ENCODE measurements at regions not wholly inside any gene's neighbourhood (a gene's known extent, or its start where the extent isn't known, plus 50 kb on each side); places are given as distances from the start of the nearest gene placed in this dataset.

- H3K4me3 ChIP-seq (ENCODE audit: low read depth, low read length): no peak overlapping the region
- no peak for DNase-seq (ENCODE audit: low read depth)
- no peak for TF ChIP-seq CTCF (IDR thresholded peaks at IDR 0.05; ENCODE audit: low read depth, low read length, missing control alignments)
Measured at GRCh38 chr2:188869550-188869949, 104.6 kb upstream of the COL3A1 start.

- H3K4me3 ChIP-seq (ENCODE audit: low read depth, low read length): no peak overlapping the region
- no peak for TF ChIP-seq CTCF (IDR thresholded peaks at IDR 0.05; ENCODE audit: low read depth, low read length, missing control alignments)
- DNase-seq (ENCODE audit: low read depth): no peak
Measured at GRCh38 chr2:188870289-188870688, 103.9 kb upstream of the COL3A1 start.

- DNase-seq (ENCODE audit: low read depth): no peak
- no peak overlapping the region for H3K4me3 ChIP-seq (ENCODE audit: low read depth, low read length)
Measured at GRCh38 chr2:188875104-188875503, 99.1 kb upstream of the COL3A1 start.

GRCh38 chr2:188878716-188879115 is 95.5 kb upstream of the COL3A1 start:
- no peak overlapping the region for H3K4me3 ChIP-seq (ENCODE audit: low read depth, low read length)
- TF ChIP-seq CTCF (IDR thresholded peaks at IDR 0.05; ENCODE audit: low read depth, low read length, missing control alignments): no peak
- DNase-seq (ENCODE audit: low read depth): no peak

More at GRCh38 chr2:188875104-188875503, 99.1 kb upstream of the COL3A1 start:
- no peak for TF ChIP-seq CTCF (IDR thresholded peaks at IDR 0.05; ENCODE audit: low read depth, low read length, missing control alignments)

GRCh38 chr2:188880740-188881139 is 93.4 kb upstream of the COL3A1 start:
- TF ChIP-seq CTCF (IDR thresholded peaks at IDR 0.05; ENCODE audit: low read depth, low read length, missing control alignments): no peak
- H3K4me3 ChIP-seq (ENCODE audit: low read depth, low read length): no peak overlapping the region
- DNase-seq (ENCODE audit: low read depth): no peak

- H3K4me3 ChIP-seq (ENCODE audit: low read depth, low read length): no peak overlapping the region
- DNase-seq (ENCODE audit: low read depth): no peak
- TF ChIP-seq CTCF (IDR thresholded peaks at IDR 0.05; ENCODE audit: low read depth, low read length, missing control alignments): no peak
Measured at GRCh38 chr2:188881434-188881833, 92.7 kb upstream of the COL3A1 start.

- no peak overlapping the region for H3K4me3 ChIP-seq (ENCODE audit: low read depth, low read length)
- no peak for TF ChIP-seq CTCF (IDR thresholded peaks at IDR 0.05; ENCODE audit: low read depth, low read length, missing control alignments)
- no peak for DNase-seq (ENCODE audit: low read depth)
Measured at GRCh38 chr2:188884046-188884445, 90.1 kb upstream of the COL3A1 start.

Measured in GM12864 (cell line).